Heart right ventricle (tissue), 16 donors: ENCODE measurements at regions not wholly inside any gene's neighbourhood (a gene's known extent, or its start where the extent isn't known, plus 50 kb on each side); places are given as distances from the start of the nearest gene placed in this dataset.
A peak's percentile ranks its signal among the peaks of the same experiment; 100 is the strongest.

ENCODE experiments used
- ATAC-seq, 8 donors: fragments of 200-7000 bp; cut with Tn5 transposase; one replicate each; pipeline ENCODE4 v1.9.1; 2020; ENCODE audit warnings: mild to moderate bottlenecking in 8 of 8, moderate library complexity in 8 of 8, moderate number of reproducible peaks in 1 of 8
- DNase-seq, 2 donors: peaks; one replicate each; pipeline ENCODE4 v3.0.0-alpha.2; 2020
- H3K27ac ChIP-seq, 10 donors: fragments of 200-600 bp; sonication (generic) in 2 of 10; one replicate each; pipeline versions ENCODE4 v1.5.0 to v1.8.0; 2020 to 2022; ENCODE audit warnings: mild to moderate bottlenecking in 3 of 10
- H3K27me3 ChIP-seq, 7 donors: fragments of 200-600 bp; one replicate each; pipeline ENCODE4 v1.8.0; 2021 to 2022; ENCODE audit warnings: mild to moderate bottlenecking in 2 of 7
- H3K36me3 ChIP-seq, 9 donors: fragments of 200-600 bp; sonication (generic) in 1 of 9; one replicate each; pipeline versions ENCODE4 v1.5.0 to v1.8.0; 2020 to 2022; ENCODE audit warnings: mild to moderate bottlenecking in 2 of 9
- H3K4me1 ChIP-seq, 9 donors: fragments of 200-600 bp; sonication (generic) in 1 of 9; one replicate each; pipeline versions ENCODE4 v1.5.0 to v1.8.0; 2020 to 2022; ENCODE audit warnings: mild to moderate bottlenecking in 4 of 9
- H3K4me3 ChIP-seq, 10 donors: fragments of 200-600 bp; sonication (generic) in 2 of 10; one replicate each; pipeline versions ENCODE4 v1.5.0 to v1.8.0; 2020 to 2022; ENCODE audit warnings: mild to moderate bottlenecking in 7 of 10, moderate library complexity in 2 of 10
- H3K9me3 ChIP-seq, 11 donors: fragments of 200-600 bp in 10 of 11; sonication (generic) in 2 of 11; one replicate each; pipeline versions ENCODE4 v1.5.0 to v1.8.0; 2013 to 2022; ENCODE audit warnings: mild to moderate bottlenecking in 2 of 11, control low read depth in 1 of 11, moderate library complexity in 1 of 11
- CTCF ChIP-seq, 9 donors: fragments of 200-600 bp; sonication (generic) in 2 of 9; IDR thresholded peaks; one replicate each; pipeline versions ENCODE4 v1.5.0 to v1.8.0; 2021 to 2022; ENCODE audit warnings: antibody characterized with exemption in 9 of 9, mild to moderate bottlenecking in 5 of 9, moderate library complexity in 1 of 9
- WGBS, 2 donors: extraction: QIAGEN DNeasy Blood & Tissue Kit; methylation state at CpG; one replicate each; pipeline ENCODE4 v1.1.7; 2013; ENCODE audit warnings: inconsistent platforms in 1 of 2; 5-methylcytosine and 5-hydroxymethylcytosine counted together
- intact Hi-C, 10 donors: fragments of 100-400 bp; cut with DNase I; formaldehyde crosslinking; loops; one replicate each; pipeline versions ENCODE4 v1.11.1 to v1.14.2; 2022
- donor health status: Arrhythmogenic right ventricular cardiomyopathy.
- donor health status: ischemic (EF 13 %, LVEDD 7.1; RV severe dilation, severe dysfunction).
- donor health status: healthy with polysubstance abuse.
- donor health status: DM: no; HTN: yes; CAD: no.
- donor health status: DM: no; HTN: no; CAD: no.
- donor health status: ischemic (EF 25% LVEDD 6.9; RV normal size, moderate dysfunction).
- donor health status: ischemic (EF 25% LVEDD 5.7; RV mildly dilated, moderate dysfunction).
- donor health status: healthy.
- donor health status: DM: yes; HTN: yes; CAD: no.
- donor health status: Ischemic cardiomyopathy.
- donor health status: ischemic (EF 35%, LVEDD 5.7; RV mildly dilated, moderate dysfunction).
- donor health status: nonischemic (EF 11% LVEDD 7.7; RV severe dilation, severe dysfunction).
- donor health status: DM: yes; HTN: yes; CAD: no.
- donor health status: PGD.
- donor health status: ischemic (EF 29% LVEDD 5.4; RV normal size, mild dysfunction).
- donor health status: nonischemic (EF 23%, LVEDD 6.1; RV moderate dilation, normal function).

- ATAC-seq (no peak), DNase-seq (no peak)
- H3K36me3 ChIP-seq = no peaks in the 10 kb centered on the region
- peaks cover 0 to 26% (median 13%) of the 10 kb centered on the region in 7 donors for H3K27me3 ChIP-seq
- no peak overlapping the region for H3K27ac ChIP-seq
- H3K4me3 ChIP-seq = no peak overlapping the region
- no peak for TF ChIP-seq CTCF (IDR thresholded peaks at IDR 0.05)
- WGBS, 2 donors = 55 to 66% methylated on average over 2 of the region's 2 CpGs
- intact Hi-C loops = no loop called here
- no peaks in the 10 kb centered on the region for H3K9me3 ChIP-seq
- H3K4me1 ChIP-seq = peaks cover 0 to 22% (median 0%) of the 10 kb centered on the region in 9 donors
These were observed 315.3 kb downstream of the BCL11B start for GRCh38 chr14:98956661-98957060.

GRCh38 chr14:98957211-98958047, 314.6 kb downstream of the BCL11B start:
- DNase-seq (peak; percentile 27 to 32), ATAC-seq (peak; percentile 46 to 88 (median 76))
- intact Hi-C loops = no loop called here
- Histone ChIP-seq H3K9me3 (no peaks in the 10 kb centered on the region), H3K27me3 (peaks cover 0 to 33% (median 20%) of the 10 kb centered on the region in 7 donors), H3K4me1 (peaks cover 0 to 22% (median 0%) of the 10 kb centered on the region in 9 donors), H3K36me3 (no peaks in the 10 kb centered on the region), H3K27ac (peak overlapping the region in 1 of 10 donors; percentile 40), H3K4me3 (no peak overlapping the region)
- WGBS, 2 donors = 62 to 65% methylated on average over 20 of the region's 20 CpGs
- TF ChIP-seq CTCF (IDR thresholded peaks at IDR 0.05) = no peak

DNA sequence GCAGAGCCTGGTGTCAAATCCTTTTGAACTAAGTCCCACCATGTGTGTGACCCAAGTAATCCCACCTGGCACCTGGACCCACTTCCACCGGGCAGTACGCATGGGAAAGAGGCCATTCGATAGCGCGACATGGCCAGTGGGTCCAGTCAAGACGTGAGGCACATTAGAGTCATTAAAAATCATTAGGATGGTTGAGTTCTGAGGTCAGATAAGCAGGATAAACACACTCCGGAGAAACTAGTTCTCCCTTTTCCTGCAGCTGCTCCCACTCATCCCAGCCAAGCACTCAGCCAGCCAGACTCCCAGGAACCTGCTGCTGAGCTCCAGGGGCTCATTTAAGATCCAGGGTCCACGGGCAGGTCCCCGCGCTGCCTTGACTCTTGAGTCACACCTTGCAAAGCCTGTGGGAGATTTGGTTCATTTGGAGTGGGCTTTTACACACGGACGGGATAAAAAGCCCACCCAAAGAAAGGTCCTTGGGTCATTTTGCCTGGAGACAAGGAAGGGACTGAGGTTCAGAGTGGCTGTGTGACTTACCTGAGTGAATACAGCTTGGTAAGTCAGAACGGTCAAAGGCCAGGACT, 313.9 kb downstream of the BCL11B start:
- Histone ChIP-seq H3K36me3 (no peaks in the 10 kb centered on the region), H3K27ac (no peak overlapping the region), H3K4me1 (peaks cover 0 to 17% (median 0%) of the 10 kb centered on the region in 9 donors), H3K4me3 (no peak overlapping the region), H3K27me3 (peaks cover 0 to 37% (median 18%) of the 10 kb centered on the region in 7 donors), H3K9me3 (no peaks in the 10 kb centered on the region)
- ATAC-seq = no peak
- no peak for TF ChIP-seq CTCF (IDR thresholded peaks at IDR 0.05)
- 59 to 62% methylated on average over 13 of the region's 13 CpGs for WGBS, 2 donors
- DNase-seq = no peak
- intact Hi-C loops = no loop called here

GRCh38 chr14:98958632-98959031, 313.4 kb downstream of the BCL11B start:
- ATAC-seq = no peak
- 70 to 71% methylated on average over 8 of the region's 8 CpGs for WGBS, 2 donors

More at GRCh38 chr14:98958632-98959031, 313.4 kb downstream of the BCL11B start:
- Histone ChIP-seq H3K4me1 (peaks cover 0 to 12% (median 0%) of the 10 kb centered on the region in 9 donors), H3K27me3 (peaks cover 0 to 40% (median 16%) of the 10 kb centered on the region in 7 donors), H3K36me3 (no peaks in the 10 kb centered on the region), H3K27ac (no peak overlapping the region), H3K4me3 (no peak overlapping the region), H3K9me3 (no peaks in the 10 kb centered on the region)
- no peak for TF ChIP-seq CTCF (IDR thresholded peaks at IDR 0.05)
- no peak for DNase-seq
- intact Hi-C loops = no loop called here
